GM13976 (cell line): ENCODE measurements at regions not wholly inside any gene's neighbourhood (a gene's known extent, or its start where the extent isn't known, plus 50 kb on each side); places are given as distances from the start of the nearest gene placed in this dataset.
"Not testable (repeated sequence)": the region's sequence is repeated elsewhere in the genome, so short reads cannot be mapped to it uniquely, and the experiment has no call there.

ENCODE experiments used
- DNase-seq: peaks from one replicate; pipeline ENCODE4 v3.0.0; 2012; ENCODE audit warnings: low spot score
- CTCF ChIP-seq: IDR thresholded peaks from 2 replicates; pipeline ENCODE4 v1.5.1; 2012; ENCODE audit warnings: borderline replicate concordance, mild to moderate bottlenecking; ENCODE audit not compliant: insufficient read depth; ENCODE audit errors: extremely low read depth, missing control alignments, control extremely low read depth
- in situ Hi-C: fragments of 300-500 bp; cut with MboI; formaldehyde crosslinking; loops from one replicate; pipeline ENCODE4 v1.12.0; 2022; ENCODE audit warnings: low sequenced_read_pairs, mixed read lengths, inconsistent platforms; ENCODE audit not compliant: unreplicated experiment

GRCh38 chr7:114148779-114149178 is 230.0 kb upstream of the PPP1R3A start:
- no peak for DNase-seq
- no peak for TF ChIP-seq CTCF
- in situ Hi-C loops: no loop called here

- in situ Hi-C loops: no loop called here
- no peak for TF ChIP-seq CTCF
- no peak for DNase-seq
Measured at GRCh38 chr7:114141415-114141814, 222.6 kb upstream of the PPP1R3A start.

- no peak for DNase-seq
- TF ChIP-seq CTCF: no peak
- in situ Hi-C loops: no loop called here
Measured at GRCh38 chr7:114140561-114140960, 221.8 kb upstream of the PPP1R3A start.

- DNase-seq, in situ Hi-C loops: not testable (repeated sequence)
Measured at GRCh38 chr7:114139690-114140089, 220.9 kb upstream of the PPP1R3A start.

- in situ Hi-C loops: no loop called here
- no peak for TF ChIP-seq CTCF
- DNase-seq: no peak
Measured at GRCh38 chr7:114138587-114138986, 219.8 kb upstream of the PPP1R3A start.

GRCh38 chr7:114133717-114134116 is 214.9 kb upstream of the PPP1R3A start:
- in situ Hi-C loops: no loop called here
- no peak for TF ChIP-seq CTCF
- no peak for DNase-seq

DNA sequence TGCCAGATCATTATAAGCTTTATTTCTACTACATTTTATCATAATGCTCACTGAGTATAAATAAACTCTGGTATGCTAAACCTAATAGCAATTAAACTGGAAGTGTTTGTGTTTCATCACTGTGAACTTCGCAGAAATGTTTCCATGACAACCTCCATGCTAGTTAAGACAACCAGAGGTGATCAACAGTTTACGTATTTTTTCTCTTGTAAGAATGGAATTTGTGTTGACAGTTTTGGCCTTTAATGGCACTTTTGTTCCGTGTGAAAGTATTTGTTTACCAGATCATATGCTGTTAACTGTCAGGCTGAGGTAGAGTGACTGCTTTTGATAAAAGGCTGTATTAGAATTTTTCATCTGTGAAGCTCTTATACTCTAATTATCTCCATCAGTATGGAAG is 212.1 kb upstream of the PPP1R3A start:
- TF ChIP-seq CTCF: no peak
- no peak for DNase-seq
- in situ Hi-C loops: no loop called here
